H1 (cell line): ENCODE measurements at regions not wholly inside any gene's neighbourhood (a gene's known extent, or its start where the extent isn't known, plus 50 kb on each side); places are given as distances from the start of the nearest gene placed in this dataset.

ENCODE experiments used
- CTCF ChIA-PET: fragments of 300-600 bp; sonication (Branson Sonifier 250); formaldehyde crosslinking; loops from one replicate; lab custom pipeline; 2021; ENCODE audit not compliant: partially characterized antibody; lab: Charles Lee
- POLR2A ChIA-PET: fragments of 300-600 bp; sonication (Branson Sonifier 250); formaldehyde crosslinking; loops from one replicate; lab custom pipeline; 2021; ENCODE audit warnings: inconsistent platforms; ENCODE audit not compliant: partially characterized antibody; lab: Charles Lee
- DNase-seq, 2 experiments: peaks; one replicate each; pipeline versions ENCODE4 v3.0.0 to v3.0.0-alpha.2; 2010 to 2022; ENCODE audit warnings: low spot score in 2 of 2, low read depth in 1 of 2, mixed read lengths in 1 of 2
- FAIRE-seq: peaks from 2 replicates; lab custom pipeline; 2011; peaks lifted over from hg19 to GRCh38; lab: Jason Lieb, UNC
- H2AFZ ChIP-seq: 2 replicates; pipeline ENCODE4 v1.8.1; 2012; ENCODE audit warnings: low read length, inconsistent platforms
- H2AK5ac ChIP-seq: 2 replicates; pipeline ENCODE4 v1.6.1; 2013; ENCODE audit warnings: low read depth, low read length
- H2BK120ac ChIP-seq: replicated peaks from 2 replicates; pipeline ENCODE3; 2013; ENCODE audit warnings: low read depth, low read length, inconsistent platforms
- H2BK12ac ChIP-seq: 2 replicates; pipeline ENCODE4 v1.6.1; 2013; ENCODE audit warnings: low read depth, low read length
- H2BK15ac ChIP-seq: 2 replicates; pipeline ENCODE4 v1.6.1; 2013; ENCODE audit warnings: low read length
- H2BK20ac ChIP-seq: 2 replicates; pipeline ENCODE4 v1.6.1; 2013; ENCODE audit warnings: low read length
- H2BK5ac ChIP-seq: 2 replicates; pipeline ENCODE4 v1.6.1; 2013; ENCODE audit warnings: low read depth, low read length
- H3K14ac ChIP-seq: 2 replicates; pipeline ENCODE4 v1.6.1; 2013; ENCODE audit warnings: inconsistent platforms; ENCODE audit not compliant: insufficient read length
- H3K18ac ChIP-seq: 2 replicates; pipeline ENCODE4 v1.6.1; 2013; ENCODE audit warnings: low read length; ENCODE audit errors: extremely low read depth
- H3K23ac ChIP-seq: 2 replicates; pipeline ENCODE4 v1.6.1; 2013; ENCODE audit warnings: inconsistent platforms; ENCODE audit not compliant: insufficient read length
- H3K23me2 ChIP-seq: 2 replicates; pipeline ENCODE4 v1.6.1; 2013; ENCODE audit warnings: low read depth, low read length
- H3K27ac ChIP-seq: 2 replicates; pipeline ENCODE4 v1.6.1; 2011; ENCODE audit warnings: low read depth, low read length, inconsistent platforms
- H3K27me3 ChIP-seq, 4 experiments: replicated peaks in 1 of 4; 1 replicate in 1 of 4; 2 replicates in 3 of 4; pipeline versions ENCODE4 v1.6.1 to v1.8.1; 2011 to 2013; ENCODE audit warnings: low read length in 3 of 4, mild to moderate bottlenecking in 3 of 4, inconsistent platforms in 2 of 4, mixed read lengths in 2 of 4, moderate library complexity in 1 of 4; ENCODE audit not compliant: control insufficient read depth in 3 of 4, insufficient read depth in 3 of 4; ENCODE audit errors: extremely low read depth in 1 of 4
- H3K36me3 ChIP-seq, 4 experiments: 2 replicates each; pipeline versions ENCODE4 v1.6.1 to v1.8.1; 2011 to 2013; ENCODE audit warnings: mild to moderate bottlenecking in 4 of 4, low read length in 3 of 4, moderate library complexity in 2 of 4, control low read depth in 1 of 4, inconsistent platforms in 1 of 4; ENCODE audit not compliant: insufficient read depth in 4 of 4, control insufficient read depth in 2 of 4
- H3K4ac ChIP-seq: replicated peaks from 2 replicates; pipeline ENCODE3; 2013; ENCODE audit warnings: low read length, low read depth, mixed read lengths, inconsistent platforms; ENCODE audit not compliant: insufficient read length
- H3K4me1 ChIP-seq, 4 experiments: replicated peaks in 1 of 4; 1 replicate in 1 of 4; 2 replicates in 3 of 4; pipeline versions ENCODE4 v1.6.1 to v1.8.1; 2011 to 2013; ENCODE audit warnings: low read length in 3 of 4, inconsistent platforms in 2 of 4, mixed read lengths in 1 of 4; ENCODE audit not compliant: insufficient read depth in 4 of 4, control insufficient read depth in 3 of 4
- H3K4me2 ChIP-seq, 2 experiments: 2 replicates each; pipeline versions ENCODE4 v1.6.1 to v1.8.1; 2011 to 2013; ENCODE audit warnings: low read depth in 2 of 2, low read length in 2 of 2, control low read depth in 1 of 2, inconsistent platforms in 1 of 2, mild to moderate bottlenecking in 1 of 2; ENCODE audit not compliant: insufficient read depth in 1 of 2
- H3K4me3 ChIP-seq, 4 experiments: fragments of 200-600, 300-600 bp in 1 of 4; sonication (generic), shearing (Covaris generic), sonication (Bioruptor Twin) in 1 of 4; 2 replicates each; pipeline versions ENCODE4 v1.5.1 to v1.8.1; 2011 to 2016; ENCODE audit warnings: low read length in 4 of 4, low read depth in 3 of 4, control low read depth in 2 of 4, inconsistent platforms in 2 of 4, mild to moderate bottlenecking in 2 of 4, mixed read lengths in 1 of 4, moderate library complexity in 1 of 4; ENCODE audit not compliant: insufficient read depth in 2 of 4; ENCODE audit errors: extremely low read depth in 1 of 4
- H3K56ac ChIP-seq: replicated peaks from 2 replicates; pipeline ENCODE3; 2013; ENCODE audit warnings: low read depth, mild to moderate bottlenecking, mixed read lengths, low read length, inconsistent platforms; ENCODE audit not compliant: insufficient read length
- H3K79me1 ChIP-seq: 2 replicates; pipeline ENCODE4 v1.6.1; 2013; ENCODE audit warnings: low read depth, low read length, control low read depth
- H3K79me2 ChIP-seq, 2 experiments: 2 replicates each; pipeline versions ENCODE4 v1.6.1 to v1.8.1; 2012 to 2013; ENCODE audit warnings: low read length in 2 of 2, mild to moderate bottlenecking in 2 of 2, inconsistent platforms in 1 of 2; ENCODE audit not compliant: insufficient read depth in 2 of 2, control insufficient read depth in 1 of 2
- H3K9ac ChIP-seq, 4 experiments: replicated peaks in 1 of 4; 1 replicate in 1 of 4; 2 replicates in 3 of 4; pipeline versions ENCODE4 v1.6.1 to v1.8.1; 2011 to 2013; ENCODE audit warnings: low read depth in 3 of 4, low read length in 3 of 4, control low read depth in 2 of 4, mild to moderate bottlenecking in 2 of 4, moderate library complexity in 2 of 4, inconsistent platforms in 1 of 4; ENCODE audit errors: extremely low read depth in 1 of 4
- H3K9me3 ChIP-seq, 2 experiments: 2 replicates each; pipeline versions ENCODE4 v1.6.1 to v1.8.1; 2012 to 2013; ENCODE audit warnings: mild to moderate bottlenecking in 2 of 2, moderate library complexity in 2 of 2, control low read depth in 1 of 2, inconsistent platforms in 1 of 2, low read depth in 1 of 2, low read length in 1 of 2, mixed read lengths in 1 of 2; ENCODE audit not compliant: insufficient read depth in 2 of 2
- H4K20me1 ChIP-seq, 2 experiments: replicated peaks in 1 of 2; 2 replicates each; pipeline versions ENCODE3 to v1.8.1; 2011 to 2013; ENCODE audit warnings: inconsistent platforms in 2 of 2, low read length in 2 of 2, mild to moderate bottlenecking in 1 of 2; ENCODE audit not compliant: insufficient read depth in 2 of 2, control insufficient read depth in 1 of 2
- H4K5ac ChIP-seq: 2 replicates; pipeline ENCODE4 v1.6.1; 2013; ENCODE audit warnings: low read length, low read depth, mixed read lengths, inconsistent platforms; ENCODE audit not compliant: insufficient read length
- H4K8ac ChIP-seq: 2 replicates; pipeline ENCODE4 v1.8.0; 2013; ENCODE audit warnings: mild to moderate bottlenecking, moderate library complexity, low read length, inconsistent platforms; ENCODE audit not compliant: insufficient read depth; ENCODE audit errors: extremely low read depth
- H4K91ac ChIP-seq: replicated peaks from 2 replicates; pipeline ENCODE3; 2013; ENCODE audit warnings: low read length, mixed read lengths, inconsistent platforms; ENCODE audit not compliant: insufficient read length
- KDM1A ChIP-seq: fragments of 200-600, 300-600 bp; sonication (generic); IDR thresholded peaks from 2 replicates; pipeline ENCODE4 v1.7.1; 2016; ENCODE audit warnings: mild to moderate bottlenecking, low read length, borderline replicate concordance
- POLR2AphosphoS5 ChIP-seq: IDR thresholded peaks from 2 replicates; pipeline ENCODE4 v1.6.1; 2011; ENCODE audit warnings: low read depth, low read length
- RNF2 ChIP-seq: fragments of 200-900, 300-1000 bp; sonication (generic); IDR thresholded peaks from 2 replicates; pipeline ENCODE4 v1.7.1; 2016; ENCODE audit warnings: borderline replicate concordance, low read depth, mild to moderate bottlenecking, antibody characterized with exemption, low read length; ENCODE audit not compliant: poor library complexity, severe bottlenecking; ENCODE audit errors: missing control alignments
- RXRA ChIP-seq: IDR thresholded peaks from 2 replicates; pipeline ENCODE4 v1.6.1; 2011; ENCODE audit warnings: low read depth, mild to moderate bottlenecking, low read length, moderate library complexity; ENCODE audit not compliant: insufficient read depth
- SRF ChIP-seq: IDR thresholded peaks from 2 replicates; pipeline ENCODE4 v1.6.1; 2011; ENCODE audit warnings: mild to moderate bottlenecking, low read depth, low read length, moderate library complexity
- WGBS, 2 experiments: shearing (Covaris generic) in 1 of 2; methylation state at CpG; one replicate each; pipeline versions ENCODE4 v1.1.6 to v1.1.7; 2013 to 2015; ENCODE audit warnings: low lambda C conversion rate in 2 of 2, mixed read lengths in 2 of 2, inconsistent platforms in 1 of 2, low coverage in 1 of 2, missing lambda C conversion rate in 1 of 2; ENCODE audit not compliant: insufficient replicate concordance in 2 of 2, insufficient coverage in 1 of 2, insufficient read length in 1 of 2; ENCODE audit errors: extremely low coverage in 1 of 2, missing lambda C conversion rate in 1 of 2; 5-methylcytosine and 5-hydroxymethylcytosine counted together

- Histone ChIP-seq H3K23ac (no peak overlapping the region), H3K18ac (no peak overlapping the region), H3K79me2 (no peaks in the 10 kb centered on the region), H3K27ac (no peak overlapping the region), H4K91ac (no peak overlapping the region), H4K8ac (no peak overlapping the region), H3K9ac (no peak overlapping the region), H3K36me3 (no peaks in the 10 kb centered on the region), H2BK20ac (no peak overlapping the region), H3K23me2 (no peaks in the 10 kb centered on the region), H3K4me3 (no peak overlapping the region), H2BK120ac (no peak overlapping the region), H2BK15ac (no peak overlapping the region), H3K14ac (no peak overlapping the region), H2AK5ac (no peak overlapping the region), H4K5ac (no peak overlapping the region), H3K56ac (no peak overlapping the region), H3K4ac (no peak overlapping the region), H2BK5ac (no peak overlapping the region), H2AFZ (no peak overlapping the region), H3K27me3 (no peaks in the 10 kb centered on the region), H3K79me1 (no peaks in the 10 kb centered on the region), H3K4me2 (no peak overlapping the region), H4K20me1 (no peaks in the 10 kb centered on the region), H2BK12ac (no peak overlapping the region), H3K9me3 (peaks cover 0 to 2% of the 10 kb centered on the region in 2 experiments; a peak in 1 of 4 replicates), H3K4me1 (peaks cover 0 to 7% (median 0%) of the 10 kb centered on the region in 4 experiments; a peak in 2 of 7 replicates)
- 100% methylated on average over 1 of the region's 1 CpG; no CpG with 5 or more reads in 1 of the 2 experiments for WGBS, 2 experiments
- ChIA-PET CTCF (interaction anchor here (0.7 to 2.0 kb wide), 3 partner anchors 11 to 94 kb away, joined by 3 to 6 read pairs (median 4); no protein-coding TSS in a partner anchor), POLR2A (no interaction called here)
- FAIRE-seq (no peak), DNase-seq (no peak)
- no peak for TF ChIP-seq POLR2AphosphoS5
- TF ChIP-seq SRF: no peak
- no peak for TF ChIP-seq RNF2
- no peak for TF ChIP-seq RXRA
- TF ChIP-seq KDM1A: no peak
These were observed 493.9 kb downstream of the NTRK2 start for GRCh38 chr9:85163415-85163814.
